ENCODE measurements at regions not wholly inside any gene's neighbourhood (a gene's known extent, or its start where the extent isn't known, plus 50 kb on each side); places are given as distances from the start of the nearest gene placed in this dataset.

- TF ChIP-seq POLR2A (IDR thresholded peaks at IDR 0.05; ENCODE audit: low read depth, low read length) (no peak), TAF1 (IDR thresholded peaks at IDR 0.05; ENCODE audit: low read depth, low read length) (no peak), POLR2AphosphoS5 (IDR thresholded peaks at IDR 0.05; ENCODE audit: low read depth, low read length) (no peak), PAX5 (IDR thresholded peaks at IDR 0.05; ENCODE audit: insufficient read depth, low read length, severe bottlenecking) (no peak), SPI1 (IDR thresholded peaks at IDR 0.05; ENCODE audit: low read depth, low read length) (no peak), POU2F2 (IDR thresholded peaks at IDR 0.05; ENCODE audit: low read depth, low read length) (no peak)
Measured at GRCh38 chr4:23117826-23118225, 425.1 kb downstream of the GBA3 start.

All from GM12891 (cell line).